Ishikawa (cell line): ENCODE measurements at regions not wholly inside any gene's neighbourhood (a gene's known extent, or its start where the extent isn't known, plus 50 kb on each side); places are given as distances from the start of the nearest gene placed in this dataset.

Source experiments
- FOXM1 ChIP-seq: IDR thresholded peaks from 2 replicates; pipeline ENCODE4 v1.6.1; 2012; ENCODE audit warnings: low read depth, borderline replicate concordance
- ZBTB7A ChIP-seq: IDR thresholded peaks from 2 replicates; pipeline ENCODE4 v1.6.1; 2012; ENCODE audit warnings: low read depth

GRCh38 chr5:82351297-82351696, 73.1 kb upstream of the RPS23 start:
- TF ChIP-seq FOXM1 (no peak), ZBTB7A (no peak)
